Ovary (tissue), 3 donors: ENCODE measurements at regions not wholly inside any gene's neighbourhood (a gene's known extent, or its start where the extent isn't known, plus 50 kb on each side); places are given as distances from the start of the nearest gene placed in this dataset.

Experiments
- CTCF ChIP-seq, 3 donors: fragments of 450-650 bp in 2 of 3; fragments of 200-600 bp in 1 of 3; IDR thresholded peaks; one replicate each; pipeline versions ENCODE4 v1.5.1 to v1.8.0; 2016 to 2022; ENCODE audit warnings: antibody characterized with exemption in 3 of 3, mild to moderate bottlenecking in 1 of 3
- POLR2A ChIP-seq: fragments of 450-650 bp; IDR thresholded peaks from one replicate; pipeline ENCODE4 v1.6.1; 2017; ENCODE audit warnings: antibody characterized with exemption, mild to moderate bottlenecking, moderate library complexity
- donor health status: DM: no; HTN: no; CAD: no.

- TF ChIP-seq CTCF (IDR thresholded peaks at IDR 0.05) (peak; percentile 16 to 67 (median 65)), POLR2A (no peak)
Observed at GRCh38 chr1:168439456-168440375, 104.1 kb downstream of the XCL2 start.
